Smooth muscle cell (in vitro differentiated cells): ENCODE measurements at regions not wholly inside any gene's neighbourhood (a gene's known extent, or its start where the extent isn't known, plus 50 kb on each side); places are given as distances from the start of the nearest gene placed in this dataset.

Source experiments
- DNase-seq: peaks from one replicate; lab custom pipeline; 2025; ENCODE audit not compliant: unreplicated experiment; lab: John Stamatoyannopoulos, UW
- H2AFZ ChIP-seq: fragments of 200-600 bp; sonication (generic); 2 replicates; pipeline ENCODE4 v1.6.0; 2016; ENCODE audit warnings: antibody characterized with exemption, low read depth, mild to moderate bottlenecking
- H3F3A ChIP-seq: fragments of 200-600 bp; sonication (generic); 2 replicates; pipeline ENCODE4 v1.6.0; 2017; ENCODE audit warnings: antibody characterized with exemption, low read depth
- H3K27ac ChIP-seq: fragments of 200-600 bp; sonication (generic); 2 replicates; pipeline ENCODE4 v1.5.1; 2016; ENCODE audit warnings: low read depth, mild to moderate bottlenecking
- H3K27me3 ChIP-seq: fragments of 200-600 bp; sonication (generic); 2 replicates; pipeline ENCODE4 v1.6.1; 2016; ENCODE audit warnings: low read depth, mild to moderate bottlenecking
- H3K36me3 ChIP-seq: fragments of 200-600 bp; sonication (generic); 2 replicates; pipeline ENCODE4 v1.5.1; 2016; ENCODE audit warnings: low read depth
- H3K4me1 ChIP-seq: fragments of 200-600 bp; sonication (generic); 2 replicates; pipeline ENCODE4 v1.5.1; 2016; ENCODE audit warnings: low read depth
- H3K4me2 ChIP-seq: fragments of 200-600 bp; sonication (generic); 2 replicates; pipeline ENCODE4 v1.6.0; 2016; ENCODE audit warnings: mild to moderate bottlenecking
- H3K4me3 ChIP-seq: fragments of 200-600 bp; sonication (generic); 2 replicates; pipeline ENCODE4 v1.5.1; 2016; ENCODE audit warnings: mild to moderate bottlenecking
- H3K79me2 ChIP-seq: fragments of 200-600 bp; sonication (generic); 2 replicates; pipeline ENCODE4 v1.6.0; 2016; ENCODE audit warnings: low read depth, mild to moderate bottlenecking
- H3K9ac ChIP-seq: fragments of 200-600 bp; sonication (generic); 2 replicates; pipeline ENCODE4 v1.6.0; 2016; ENCODE audit warnings: low read depth
- H3K9me3 ChIP-seq: fragments of 200-600 bp; sonication (generic); replicated peaks from 2 replicates; pipeline ENCODE4 v1.5.1; 2016; ENCODE audit warnings: low read depth
- H4K20me1 ChIP-seq: fragments of 200-600 bp; sonication (generic); 2 replicates; pipeline ENCODE4 v1.6.0; 2016; ENCODE audit warnings: low read depth
- WGBS: methylation state at CpG from one replicate; pipeline ENCODE4 v1.1.7; 2016; ENCODE audit warnings: low lambda C conversion rate; 5-methylcytosine and 5-hydroxymethylcytosine counted together
- TF ChIP-seq, protein P1 (sequence below): fragments of 200-600 bp; sonication (generic); IDR thresholded peaks from 2 replicates; pipeline ENCODE4 v1.5.1; 2017; ENCODE audit warnings: borderline replicate concordance, mild to moderate bottlenecking, antibody characterized with exemption; ENCODE audit not compliant: insufficient read depth, poor library complexity, severe bottlenecking

DNA sequence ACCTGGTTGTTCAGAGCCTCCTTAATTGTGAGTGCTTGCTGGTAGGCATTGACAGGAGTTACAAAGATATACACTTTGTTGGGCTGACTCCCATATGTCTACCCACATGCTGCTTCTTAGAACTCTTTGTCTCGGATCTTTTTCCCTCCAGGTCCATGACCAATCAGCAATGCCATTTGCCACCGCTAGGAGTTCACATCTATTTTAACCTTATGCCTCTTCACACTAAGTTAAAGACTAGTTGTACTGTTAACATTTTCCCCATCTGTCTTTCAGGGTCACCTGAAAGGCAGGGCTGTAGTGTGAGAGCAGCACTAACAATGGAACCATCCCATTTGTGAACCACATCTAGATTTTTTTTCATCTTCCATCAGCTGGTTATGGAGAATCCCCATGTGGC is 226.7 kb upstream of the NPY start:
- H3K79me2 ChIP-seq, result no peaks in the 10 kb centered on the region
- DNase-seq, result no peak
- 84% methylated on average over 2 of the region's 2 CpGs for WGBS
- H3K27ac ChIP-seq, result no peak overlapping the region
- no peaks in the 10 kb centered on the region for H4K20me1 ChIP-seq
- no peaks in the 10 kb centered on the region for H3K9me3 ChIP-seq
- H3K4me3 ChIP-seq, result no peak overlapping the region
- H3F3A ChIP-seq, result no peaks in the 10 kb centered on the region
- H3K4me2 ChIP-seq, result no peak overlapping the region
- TF ChIP-seq, protein P1, sequence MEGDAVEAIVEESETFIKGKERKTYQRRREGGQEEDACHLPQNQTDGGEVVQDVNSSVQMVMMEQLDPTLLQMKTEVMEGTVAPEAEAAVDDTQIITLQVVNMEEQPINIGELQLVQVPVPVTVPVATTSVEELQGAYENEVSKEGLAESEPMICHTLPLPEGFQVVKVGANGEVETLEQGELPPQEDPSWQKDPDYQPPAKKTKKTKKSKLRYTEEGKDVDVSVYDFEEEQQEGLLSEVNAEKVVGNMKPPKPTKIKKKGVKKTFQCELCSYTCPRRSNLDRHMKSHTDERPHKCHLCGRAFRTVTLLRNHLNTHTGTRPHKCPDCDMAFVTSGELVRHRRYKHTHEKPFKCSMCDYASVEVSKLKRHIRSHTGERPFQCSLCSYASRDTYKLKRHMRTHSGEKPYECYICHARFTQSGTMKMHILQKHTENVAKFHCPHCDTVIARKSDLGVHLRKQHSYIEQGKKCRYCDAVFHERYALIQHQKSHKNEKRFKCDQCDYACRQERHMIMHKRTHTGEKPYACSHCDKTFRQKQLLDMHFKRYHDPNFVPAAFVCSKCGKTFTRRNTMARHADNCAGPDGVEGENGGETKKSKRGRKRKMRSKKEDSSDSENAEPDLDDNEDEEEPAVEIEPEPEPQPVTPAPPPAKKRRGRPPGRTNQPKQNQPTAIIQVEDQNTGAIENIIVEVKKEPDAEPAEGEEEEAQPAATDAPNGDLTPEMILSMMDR, result no peak
- H2AFZ ChIP-seq, result no peak overlapping the region
- H3K4me1 ChIP-seq, result peaks cover 4% of the 10 kb centered on the region
- H3K27me3 ChIP-seq, result peaks cover 17% of the 10 kb centered on the region
- H3K9ac ChIP-seq, result no peak overlapping the region
- H3K36me3 ChIP-seq, result no peaks in the 10 kb centered on the region

DNA sequence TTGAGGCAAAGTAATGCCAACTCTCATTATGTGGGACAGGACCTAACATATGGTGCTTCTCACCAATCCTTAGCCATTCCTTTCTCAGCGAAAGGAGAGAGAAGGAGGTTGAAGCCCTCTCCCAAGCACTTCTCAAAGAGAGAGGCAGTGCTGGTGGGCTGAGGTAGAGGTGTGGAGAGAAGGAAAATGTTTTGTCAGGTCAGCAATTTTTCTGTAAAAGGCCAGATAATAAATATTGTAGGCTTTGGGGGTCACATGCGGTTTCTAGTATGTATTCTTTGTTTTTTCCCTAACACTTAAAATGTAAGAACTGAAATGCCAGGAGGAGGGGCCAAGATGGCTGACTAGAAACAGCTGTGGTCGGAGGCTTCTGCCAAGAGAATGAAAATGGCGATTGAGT is 225.0 kb upstream of the NPY start:
- H3F3A ChIP-seq, result no peaks in the 10 kb centered on the region
- H4K20me1 ChIP-seq, result no peaks in the 10 kb centered on the region
- H3K9me3 ChIP-seq, result no peaks in the 10 kb centered on the region
- no peak overlapping the region for H3K4me2 ChIP-seq
- no peak overlapping the region for H2AFZ ChIP-seq
- H3K4me1 ChIP-seq, result peaks cover 4% of the 10 kb centered on the region
- TF ChIP-seq, protein P1, result no peak
- WGBS, result 96% methylated on average over 4 of the region's 4 CpGs
- peaks cover 17% of the 10 kb centered on the region for H3K27me3 ChIP-seq
- no peaks in the 10 kb centered on the region for H3K79me2 ChIP-seq
- H3K36me3 ChIP-seq, result no peaks in the 10 kb centered on the region
- no peak for DNase-seq
- H3K9ac ChIP-seq, result no peak overlapping the region
- H3K27ac ChIP-seq, result no peak overlapping the region
- H3K4me3 ChIP-seq, result no peak overlapping the region

DNA sequence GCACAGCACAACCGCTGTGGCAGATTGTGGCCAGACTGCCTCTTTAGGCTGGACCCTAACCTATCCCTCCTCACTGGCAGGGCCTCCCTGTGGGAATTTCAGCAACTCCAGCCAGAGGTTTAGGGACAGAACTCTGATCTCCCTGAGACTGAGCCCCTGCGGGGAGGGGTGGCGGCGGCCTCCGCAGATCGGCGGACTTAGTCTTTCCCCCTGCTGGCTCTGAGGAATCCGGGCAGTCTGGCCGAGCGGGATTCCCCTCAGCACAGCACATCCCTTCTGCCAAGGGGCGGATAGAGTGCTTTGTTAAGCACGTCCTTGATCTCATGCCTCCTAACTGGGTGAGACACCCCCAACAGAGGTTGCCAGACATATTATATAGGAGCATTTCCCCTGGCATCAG is 224.2 kb upstream of the NPY start:
- WGBS, result 68% methylated on average over 12 of the region's 12 CpGs

DNA sequence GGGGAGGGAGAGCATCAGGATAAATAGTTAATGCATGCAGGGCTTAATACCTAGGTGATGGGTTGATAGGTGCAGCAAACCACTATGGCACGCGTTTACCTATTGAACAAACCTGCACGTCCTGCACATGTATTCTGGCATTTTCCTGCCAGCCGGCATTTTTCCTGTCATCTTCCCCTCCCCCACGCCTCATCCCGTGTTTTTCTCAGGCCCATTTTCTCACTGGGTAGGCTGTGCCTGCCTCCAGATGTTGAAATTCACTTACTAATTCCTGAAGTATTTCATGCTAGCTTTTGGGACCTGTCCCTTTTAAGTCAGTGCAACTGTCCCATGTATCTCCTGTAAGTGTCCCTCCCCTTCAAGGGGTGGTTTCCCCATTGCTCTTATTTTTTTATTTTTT is 220.3 kb upstream of the NPY start:
- H3K27me3 ChIP-seq, result no peaks in the 10 kb centered on the region
- no peak overlapping the region for H3K4me2 ChIP-seq
- no peaks in the 10 kb centered on the region for H3K36me3 ChIP-seq
- H3F3A ChIP-seq, result no peaks in the 10 kb centered on the region
- 87% methylated on average over 6 of the region's 6 CpGs for WGBS
- no peaks in the 10 kb centered on the region for H4K20me1 ChIP-seq
- TF ChIP-seq, protein P1, result no peak
- no peaks in the 10 kb centered on the region for H3K79me2 ChIP-seq
- H3K4me1 ChIP-seq, result no peaks in the 10 kb centered on the region
- no peaks in the 10 kb centered on the region for H3K9me3 ChIP-seq
- no peak overlapping the region for H2AFZ ChIP-seq
- H3K9ac ChIP-seq, result no peak overlapping the region
- no peak overlapping the region for H3K27ac ChIP-seq
- H3K4me3 ChIP-seq, result no peak overlapping the region
- no peak for DNase-seq

More for the DNA sequence above, 224.2 kb upstream of the NPY start:
- no peaks in the 10 kb centered on the region for H3K79me2 ChIP-seq
- H4K20me1 ChIP-seq, result no peaks in the 10 kb centered on the region
- H3F3A ChIP-seq, result no peaks in the 10 kb centered on the region
- H3K4me2 ChIP-seq, result no peak overlapping the region
- peaks cover 10% of the 10 kb centered on the region for H3K27me3 ChIP-seq
- no peaks in the 10 kb centered on the region for H3K36me3 ChIP-seq
- DNase-seq, result no peak
- no peak overlapping the region for H3K4me3 ChIP-seq
- no peaks in the 10 kb centered on the region for H3K9me3 ChIP-seq
- H2AFZ ChIP-seq, result no peak overlapping the region
- peaks cover under 1% of the 10 kb centered on the region for H3K4me1 ChIP-seq
- no peak overlapping the region for H3K9ac ChIP-seq
- TF ChIP-seq, protein P1, result no peak
- H3K27ac ChIP-seq, result no peak overlapping the region
